IMR-90 (cell line): ENCODE measurements at regions not wholly inside any gene's neighbourhood (a gene's known extent, or its start where the extent isn't known, plus 50 kb on each side); places are given as distances from the start of the nearest gene placed in this dataset.

Source experiments
- ATAC-seq: fragments of 200-7000 bp; cut with Tn5 transposase; 2 replicates; pipeline ENCODE4 v1.9.1; 2020; ENCODE audit warnings: low read depth, mild to moderate bottlenecking, moderate library complexity
- BruUV-seq: library from RNA; stranded (reverse); fragments of 400-500 nt; replicated peaks from 2 replicates; lab custom pipeline; 2021; lab: Mats Ljungman, UMichigan
- CTCF ChIA-PET: fragments of 300-600 bp; formaldehyde crosslinking; extraction: SDS; loops from one replicate; lab custom pipeline; 2021; ENCODE audit warnings: antibody characterized with exemption; lab: Yijun Ruan, JAX
- POLR2A ChIA-PET: fragments of 300-600 bp; sonication (Branson Sonifier 250); formaldehyde crosslinking; loops from one replicate; lab custom pipeline; 2022; ENCODE audit warnings: antibody characterized with exemption; ENCODE audit not compliant: unreplicated experiment; lab: Charles Lee
- DNase-seq: peaks from one replicate; pipeline ENCODE4 v3.0.0; 2013
- H2AFZ ChIP-seq: replicated peaks from 2 replicates; pipeline ENCODE3; 2013; ENCODE audit warnings: low read length, mild to moderate bottlenecking; ENCODE audit not compliant: poor library complexity
- H2AK5ac ChIP-seq: 2 replicates; pipeline ENCODE4 v1.6.1; 2013; ENCODE audit warnings: low read depth, low read length, inconsistent platforms
- H2AK9ac ChIP-seq: replicated peaks from 2 replicates; pipeline ENCODE3; 2013; ENCODE audit warnings: mild to moderate bottlenecking, low read depth, low read length, moderate library complexity; ENCODE audit not compliant: poor library complexity
- H2BK120ac ChIP-seq: 2 replicates; pipeline ENCODE4 v1.6.1; 2013; ENCODE audit warnings: low read depth, low read length, inconsistent platforms
- H2BK15ac ChIP-seq: 3 replicates; pipeline ENCODE4 v1.6.1; 2013; ENCODE audit warnings: low read depth, low read length, inconsistent platforms
- H2BK20ac ChIP-seq: 2 replicates; pipeline ENCODE4 v1.6.1; 2013; ENCODE audit warnings: low read depth, mild to moderate bottlenecking, inconsistent platforms, low read length, moderate library complexity
- H2BK5ac ChIP-seq: 2 replicates; pipeline ENCODE4 v1.6.1; 2013; ENCODE audit warnings: mild to moderate bottlenecking, low read depth, low read length, inconsistent platforms; ENCODE audit not compliant: poor library complexity, severe bottlenecking
- H3K14ac ChIP-seq: replicated peaks from 2 replicates; pipeline ENCODE4 v1.6.1; 2013; ENCODE audit warnings: low read depth, low read length, inconsistent platforms
- H3K18ac ChIP-seq: 2 replicates; pipeline ENCODE4 v1.6.1; 2013; ENCODE audit warnings: low read depth, low read length, control low read depth
- H3K23ac ChIP-seq: 2 replicates; pipeline ENCODE4 v1.6.1; 2013; ENCODE audit warnings: low read depth, low read length, inconsistent platforms
- H3K27ac ChIP-seq: 2 replicates; pipeline ENCODE4 v1.5.1; 2013; ENCODE audit warnings: mild to moderate bottlenecking, control low read depth, low read length; ENCODE audit not compliant: insufficient read depth
- H3K27me3 ChIP-seq: 2 replicates; pipeline ENCODE4 v1.6.1; 2013; ENCODE audit warnings: low read length; ENCODE audit not compliant: control insufficient read depth, insufficient read depth
- H3K36me3 ChIP-seq: 2 replicates; pipeline ENCODE4 v1.6.1; 2013; ENCODE audit warnings: low read length, mixed read lengths; ENCODE audit not compliant: control insufficient read depth, insufficient read depth
- H3K4ac ChIP-seq: 2 replicates; pipeline ENCODE4 v1.6.1; 2013; ENCODE audit warnings: low read depth, low read length, inconsistent platforms
- H3K4me1 ChIP-seq: 2 replicates; pipeline ENCODE4 v1.6.1; 2013; ENCODE audit warnings: low read length, mixed read lengths; ENCODE audit not compliant: control insufficient read depth, insufficient read depth
- H3K4me2 ChIP-seq: 2 replicates; pipeline ENCODE4 v1.6.1; 2013; ENCODE audit warnings: low read depth, mild to moderate bottlenecking, control low read depth, low read length, moderate library complexity
- H3K4me3 ChIP-seq: 2 replicates; pipeline ENCODE4 v1.5.1; 2013; ENCODE audit warnings: low read depth, mild to moderate bottlenecking, control low read depth, low read length, moderate library complexity; ENCODE audit not compliant: insufficient read depth
- H3K56ac ChIP-seq: 2 replicates; pipeline ENCODE4 v1.6.1; 2013; ENCODE audit warnings: low read length, inconsistent platforms; ENCODE audit not compliant: insufficient read depth; ENCODE audit errors: extremely low read depth
- H3K79me1 ChIP-seq, 2 experiments: 2 replicates each; pipeline ENCODE4 v1.6.1; 2013; ENCODE audit warnings: low read length in 2 of 2, inconsistent platforms in 1 of 2, low read depth in 1 of 2
- H3K9ac ChIP-seq: 2 replicates; pipeline ENCODE4 v1.6.1; 2013; ENCODE audit warnings: low read depth, low read length, control low read depth
- H3K9me1 ChIP-seq: 2 replicates; pipeline ENCODE4 v1.6.1; 2013; ENCODE audit warnings: low read length, inconsistent platforms; ENCODE audit not compliant: insufficient read depth
- H3K9me3 ChIP-seq: 2 replicates; pipeline ENCODE4 v1.6.1; 2013; ENCODE audit warnings: low read length; ENCODE audit not compliant: control insufficient read depth, insufficient read depth
- H4K20me1 ChIP-seq: 2 replicates; pipeline ENCODE4 v1.6.1; 2013; ENCODE audit warnings: low read length, inconsistent platforms; ENCODE audit not compliant: insufficient read depth
- H4K5ac ChIP-seq: 2 replicates; pipeline ENCODE4 v1.6.1; 2013; ENCODE audit warnings: mild to moderate bottlenecking, low read depth, low read length, control low read depth
- H4K8ac ChIP-seq, 2 experiments: 2 replicates each; pipeline ENCODE4 v1.6.1; 2013; ENCODE audit warnings: low read depth in 2 of 2, low read length in 2 of 2, control low read depth in 1 of 2, inconsistent platforms in 1 of 2
- H4K91ac ChIP-seq: 2 replicates; pipeline ENCODE4 v1.6.1; 2013; ENCODE audit warnings: low read depth, low read length, inconsistent platforms; ENCODE audit not compliant: insufficient read depth
- BHLHE40 ChIP-seq: fragments of 150-350 bp; IDR thresholded peaks from 2 replicates; pipeline ENCODE4 v1.6.1; 2016; ENCODE audit warnings: mild to moderate bottlenecking, low read depth, low read length
- CEBPB ChIP-seq: IDR thresholded peaks from 2 replicates; pipeline ENCODE4 v1.6.1; 2012; ENCODE audit warnings: low read depth, low read length, improper control_type of control experiment
- CHD1 ChIP-seq: IDR thresholded peaks from 2 replicates; pipeline ENCODE4 v1.6.1; 2012; ENCODE audit warnings: low read depth, low read length, improper control_type of control experiment
- CTCF ChIP-seq: conservative IDR thresholded peaks from 2 replicates; pipeline ENCODE4 v1.5.1; 2012; ENCODE audit warnings: mild to moderate bottlenecking, low read depth, low read length, improper control_type of control experiment
- ELK1 ChIP-seq: fragments of 150-350 bp; IDR thresholded peaks from 2 replicates; pipeline ENCODE4 v1.6.1; 2016; ENCODE audit warnings: low read depth, mild to moderate bottlenecking, low read length, moderate library complexity, borderline replicate concordance
- FOS ChIP-seq: fragments of 150-350 bp; IDR thresholded peaks from 2 replicates; pipeline ENCODE4 v1.6.1; 2016; ENCODE audit warnings: low read depth, low read length
- MAFK ChIP-seq: IDR thresholded peaks from 2 replicates; pipeline ENCODE4 v1.6.1; 2012; ENCODE audit warnings: low read depth, low read length, improper control_type of control experiment
- MAZ ChIP-seq: IDR thresholded peaks from 2 replicates; pipeline ENCODE4 v1.6.1; 2012; ENCODE audit warnings: low read depth, mild to moderate bottlenecking, low read length, improper control_type of control experiment, moderate library complexity, borderline replicate concordance
- MXI1 ChIP-seq: IDR thresholded peaks from 2 replicates; pipeline ENCODE4 v1.6.1; 2012; ENCODE audit warnings: low read depth, mild to moderate bottlenecking, low read length, moderate library complexity, borderline replicate concordance
- NFE2L2 ChIP-seq: fragments of 150-350 bp; IDR thresholded peaks from 2 replicates; pipeline ENCODE4 v1.6.1; 2016; ENCODE audit warnings: low read depth, mild to moderate bottlenecking, low read length
- POLR2A ChIP-seq: IDR thresholded peaks from 2 replicates; pipeline ENCODE4 v1.6.1; 2012; ENCODE audit warnings: mild to moderate bottlenecking, low read depth, low read length
- RAD21 ChIP-seq: IDR thresholded peaks from 2 replicates; pipeline ENCODE4 v1.6.1; 2012; ENCODE audit warnings: low read length, improper control_type of control experiment
- RCOR1 ChIP-seq: IDR thresholded peaks from 2 replicates; pipeline ENCODE4 v1.6.1; 2012; ENCODE audit warnings: mild to moderate bottlenecking, low read length, improper control_type of control experiment; ENCODE audit not compliant: insufficient replicate concordance
- RFX5 ChIP-seq: IDR thresholded peaks from 2 replicates; pipeline ENCODE4 v1.8.0; 2012; ENCODE audit warnings: low read depth, mild to moderate bottlenecking, low read length, moderate library complexity
- SMC3 ChIP-seq: fragments of 150-350 bp; IDR thresholded peaks from 2 replicates; pipeline ENCODE4 v1.6.1; 2016; ENCODE audit warnings: low read depth, mild to moderate bottlenecking, antibody characterized with exemption, low read length, moderate library complexity
- USF2 ChIP-seq: fragments of 150-350 bp; IDR thresholded peaks from 2 replicates; pipeline ENCODE4 v1.6.1; 2017; ENCODE audit warnings: mild to moderate bottlenecking, antibody characterized with exemption, low read length, low read depth
- WGBS, 2 experiments: methylation state at CpG; one replicate each; pipeline versions ENCODE4 v1.1.5 to v1.1.7; 2013; ENCODE audit warnings: missing lambda C conversion rate in 2 of 2; ENCODE audit not compliant: insufficient read length in 1 of 2; ENCODE audit errors: extremely low coverage in 2 of 2; 5-methylcytosine and 5-hydroxymethylcytosine counted together
- dilution Hi-C: fragments of 300-500 bp; cut with HindIII; formaldehyde crosslinking; loops from one replicate; pipeline ENCODE4 v1.14.3; 2018; ENCODE audit warnings: low sequenced_read_pairs; ENCODE audit not compliant: unreplicated experiment
- in situ Hi-C: fragments of 300-500 bp; cut with MboI; formaldehyde crosslinking; loops from 3 replicates; pipeline ENCODE4 v1.14.3; 2019; ENCODE audit warnings: low sequenced_read_pairs, inconsistent platforms, mixed read lengths
- intact Hi-C: fragments of 100-400 bp; cut with micrococcal nuclease; formaldehyde crosslinking; loops from 2 replicates; pipeline ENCODE4 v1.10.0; 2022

- H3K27ac ChIP-seq = no peak overlapping the region
- no peaks in the 10 kb centered on the region for H3K4me1 ChIP-seq
- POLR2A ChIA-PET = no interaction called here
- H3K4ac ChIP-seq = no peak overlapping the region
- no peak overlapping the region for H4K8ac ChIP-seq
- no peak overlapping the region for H3K9ac ChIP-seq
- no peak overlapping the region for H3K4me3 ChIP-seq
- no peaks in the 10 kb centered on the region for H3K79me1 ChIP-seq
- no peaks in the 10 kb centered on the region for H3K36me3 ChIP-seq
- no peak overlapping the region for H4K91ac ChIP-seq
- TF ChIP-seq RCOR1 (no peak), CTCF (no peak), POLR2A (no peak), NFE2L2 (no peak), MAZ (no peak), MXI1 (no peak), CEBPB (no peak), BHLHE40 (no peak), CHD1 (no peak), RAD21 (no peak), USF2 (no peak), SMC3 (no peak), RFX5 (no peak), MAFK (no peak), ELK1 (no peak), FOS (no peak)
- no peak overlapping the region for H3K14ac ChIP-seq
- in situ Hi-C loops (no loop called here), dilution Hi-C loops (no loop called here), intact Hi-C loops (no loop called here)
- H2AK5ac ChIP-seq = no peak overlapping the region
- H2BK15ac ChIP-seq = no peak overlapping the region
- H2BK20ac ChIP-seq = no peak overlapping the region
- no peak overlapping the region for H4K5ac ChIP-seq
- WGBS, 2 experiments = no CpG with 5 or more reads among the region's 3 CpGs
- ATAC-seq (no peak), DNase-seq (no peak)
- H4K20me1 ChIP-seq = no peaks in the 10 kb centered on the region
- H3K23ac ChIP-seq = no peak overlapping the region
- no peaks in the 10 kb centered on the region for H3K9me1 ChIP-seq
- no peak overlapping the region for H2BK120ac ChIP-seq
- H3K4me2 ChIP-seq = no peak overlapping the region
- H3K27me3 ChIP-seq = peaks cover 19% of the 10 kb centered on the region
- H2AFZ ChIP-seq = no peak overlapping the region
- H2BK5ac ChIP-seq = no peak overlapping the region
- no peak overlapping the region for H2AK9ac ChIP-seq
- CTCF ChIA-PET = no interaction called here
- no peak overlapping the region for H3K18ac ChIP-seq
- 0 out of 2 replicates have a peak, but pooled peaks cover 2% of the 10 kb centered on the region for H3K9me3 ChIP-seq
- BruUV-seq = no TSS peak
- no peak overlapping the region for H3K56ac ChIP-seq
Measured at GRCh38 chr10:44320756-44321155, 64.1 kb downstream of the CXCL12 start.
